Transverse colon (tissue), 3 donors: ENCODE measurements at regions not wholly inside any gene's neighbourhood (a gene's known extent, or its start where the extent isn't known, plus 50 kb on each side); places are given as distances from the start of the nearest gene placed in this dataset.

Experiments
- CTCF ChIP-seq, 5 experiments: fragments of 200-600 bp in 3 of 5; fragments of 450-650 bp in 2 of 5; sonication (generic) in 3 of 5; IDR thresholded peaks; 1 replicate in 2 of 5; 2 replicates in 3 of 5; pipeline ENCODE4 v1.5.1; 2016 to 2017; ENCODE audit warnings: antibody characterized with exemption in 5 of 5, inconsistent platforms in 3 of 5, mild to moderate bottlenecking in 2 of 5, moderate library complexity in 1 of 5
- POLR2A ChIP-seq: fragments of 450-650 bp; IDR thresholded peaks from one replicate; pipeline ENCODE4 v1.6.1; 2016; ENCODE audit warnings: antibody characterized with exemption, mild to moderate bottlenecking, moderate library complexity

- TF ChIP-seq CTCF (IDR thresholded peaks at IDR 0.05) (no peak), POLR2A (no peak)
These were observed 148.3 kb upstream of the BMPER start for GRCh38 chr7:33757050-33757449.
